SK-N-MC (cell line): ENCODE measurements at regions not wholly inside any gene's neighbourhood (a gene's known extent, or its start where the extent isn't known, plus 50 kb on each side); places are given as distances from the start of the nearest gene placed in this dataset.

Experiments
- EZH2 ChIP-seq: fragments of 200-600 bp; sonication (generic); IDR thresholded peaks from one replicate; pipeline ENCODE4 v1.6.1; 2017; ENCODE audit warnings: antibody characterized with exemption
- POLR2AphosphoS5 ChIP-seq: IDR thresholded peaks from 2 replicates; pipeline ENCODE4 v1.6.1; 2012; ENCODE audit warnings: mild to moderate bottlenecking, low read depth, low read length, borderline replicate concordance

GRCh38 chr1:34520111-34520510 lies 234.7 kb upstream of the GJB5 start:
- TF ChIP-seq POLR2AphosphoS5 = no peak
- TF ChIP-seq EZH2 = no peak
